ENCODE measurements at regions not wholly inside any gene's neighbourhood (a gene's known extent, or its start where the extent isn't known, plus 50 kb on each side); places are given as distances from the start of the nearest gene placed in this dataset.

DNA sequence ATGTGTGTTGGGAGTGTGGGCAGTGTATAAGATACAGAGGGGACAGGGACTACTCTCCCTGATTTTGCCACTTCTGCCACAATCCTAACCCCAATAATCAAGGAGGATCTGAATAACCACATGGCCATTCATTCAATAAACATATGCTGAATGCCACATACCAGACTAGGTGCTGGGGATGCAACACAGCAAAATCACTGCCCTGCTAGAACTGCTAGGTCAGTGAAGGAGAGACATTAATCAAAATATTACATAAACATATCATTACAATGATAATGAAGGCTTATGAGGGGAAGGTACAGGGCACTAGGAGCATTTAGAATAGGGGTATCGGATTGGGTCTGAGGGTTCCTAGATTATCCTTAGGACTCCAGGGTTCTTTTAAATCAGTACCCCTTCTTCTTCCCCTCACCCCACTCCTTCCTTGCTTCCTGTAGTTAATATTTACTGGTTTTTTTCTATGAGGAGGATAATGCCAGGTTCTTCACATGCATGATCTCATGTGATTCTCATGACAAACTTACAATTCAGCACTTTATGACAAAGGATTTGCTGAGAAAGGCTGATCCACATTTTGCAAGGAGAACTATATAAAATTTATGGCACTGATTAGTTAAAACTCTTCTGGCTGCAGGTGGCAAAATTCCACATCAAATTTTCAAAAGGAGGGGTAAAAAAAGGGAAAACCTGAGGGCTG is 56.4 kb upstream of the PCBP1 start:
- no peaks in the 10 kb centered on the region for H3K4me1 Mint-ChIP-seq
- Histone ChIP-seq H2AFZ (ENCODE audit: insufficient read depth, low read depth, low read length, poor library complexity, severe bottlenecking) (no peak overlapping the region), H3K9ac (ENCODE audit: low read length) (no peak overlapping the region), H3K27ac (ENCODE audit: low read length in 2 of 2) (no peak overlapping the region), H3K4me2 (replicated peaks; ENCODE audit: low read depth, low read length, poor library complexity, severe bottlenecking) (no peak overlapping the region), H3K79me2 (ENCODE audit: control insufficient read depth, insufficient read depth, low read length) (no peaks in the 10 kb centered on the region), H3K4me3 (ENCODE audit: control extremely low read depth in 1 of 5, extremely low read depth in 1 of 5, insufficient read depth in 1 of 5, low read depth in 2 of 5, low read length in 4 of 5) (no peak overlapping the region), H3K36me3 (replicated peaks in 1 of 2; ENCODE audit: control extremely low read depth in 1 of 2, control insufficient read depth in 1 of 2, extremely low read depth in 1 of 2, insufficient read depth in 2 of 2, low read length in 1 of 2) (no peaks in the 10 kb centered on the region), H3K4me1 (ENCODE audit: control insufficient read depth in 2 of 2, insufficient read depth in 2 of 2, low read length in 2 of 2) (no peaks in the 10 kb centered on the region), H3K9me3 (ENCODE audit: control extremely low read depth in 1 of 3, control insufficient read depth in 2 of 3, insufficient read depth in 1 of 3, low read length in 2 of 3) (no peaks in the 10 kb centered on the region), H3K27me3 (replicated peaks in 1 of 4; ENCODE audit: control extremely low read depth in 1 of 4, control insufficient read depth in 3 of 4, insufficient read depth in 4 of 4, low read length in 3 of 4) (no peaks in the 10 kb centered on the region), H4K20me1 (ENCODE audit: control insufficient read depth, insufficient read depth, low read length, poor library complexity, severe bottlenecking) (no peaks in the 10 kb centered on the region)
- H3K4me3 Mint-ChIP-seq: no peak overlapping the region
- no peak overlapping the region for H3K27ac Mint-ChIP-seq
- DNase-seq (no peak), ATAC-seq (ENCODE audit: low read depth) (no peak)
- H3K27me3 Mint-ChIP-seq: no peaks in the 10 kb centered on the region
- intact Hi-C loops (cut with micrococcal nuclease): no loop called here
- H3K9me3 Mint-ChIP-seq (ENCODE audit: insufficient read depth): no peaks in the 10 kb centered on the region
- CTCF ChIA-PET: no interaction called here
- TF ChIP-seq CTCF (IDR thresholded peaks at IDR 0.05) (no peak), EZH2 (IDR thresholded peaks at IDR 0.05; ENCODE audit: borderline replicate concordance, insufficient read depth, low read depth, low read length, poor library complexity, severe bottlenecking) (no peak)
- POLR2A ChIA-PET: no interaction called here
- no CpG with 5 or more reads among the region's 1 CpG for WGBS (ENCODE audit: insufficient coverage)

GRCh38 chr2:70029814-70030409 is 57.4 kb upstream of the PCBP1 start:
- CTCF ChIA-PET: no interaction called here
- H3K4me3 Mint-ChIP-seq: no peak overlapping the region

More at GRCh38 chr2:70029814-70030409, 57.4 kb upstream of the PCBP1 start:
- no peak overlapping the region for H2AFZ ChIP-seq (ENCODE audit: insufficient read depth, low read depth, low read length, poor library complexity, severe bottlenecking)
- ATAC-seq (ENCODE audit: low read depth) (no peak), DNase-seq (no peak)
- no peaks in the 10 kb centered on the region for H3K79me2 ChIP-seq (ENCODE audit: control insufficient read depth, insufficient read depth, low read length)
- Mint-ChIP-seq H3K9me3 (ENCODE audit: insufficient read depth) (no peaks in the 10 kb centered on the region), H3K4me1 (no peaks in the 10 kb centered on the region), H3K27me3 (no peaks in the 10 kb centered on the region), H3K27ac (no peak overlapping the region)
- POLR2A ChIA-PET: no interaction called here
- no peak overlapping the region for H3K4me2 ChIP-seq (replicated peaks; ENCODE audit: low read depth, low read length, poor library complexity, severe bottlenecking)
- intact Hi-C loops (cut with micrococcal nuclease): no loop called here
- no peaks in the 10 kb centered on the region for H3K4me1 ChIP-seq (ENCODE audit: control insufficient read depth in 2 of 2, insufficient read depth in 2 of 2, low read length in 2 of 2)
- H3K36me3 ChIP-seq (replicated peaks in 1 of 2; ENCODE audit: control extremely low read depth in 1 of 2, control insufficient read depth in 1 of 2, extremely low read depth in 1 of 2, insufficient read depth in 2 of 2, low read length in 1 of 2): peaks cover 0 to 4% of the 10 kb centered on the region in 2 experiments
- no peak overlapping the region for H3K4me3 ChIP-seq (ENCODE audit: control extremely low read depth in 1 of 5, extremely low read depth in 1 of 5, insufficient read depth in 1 of 5, low read depth in 2 of 5, low read length in 4 of 5)
- no CpG with 5 or more reads among the region's 3 CpGs for WGBS (ENCODE audit: insufficient coverage)
- TF ChIP-seq CTCF (IDR thresholded peaks at IDR 0.05) (no peak), EZH2 (IDR thresholded peaks at IDR 0.05; ENCODE audit: borderline replicate concordance, insufficient read depth, low read depth, low read length, poor library complexity, severe bottlenecking) (no peak)
- H3K9ac ChIP-seq (ENCODE audit: low read length): no peak overlapping the region
- no peaks in the 10 kb centered on the region for H3K27me3 ChIP-seq (replicated peaks in 1 of 4; ENCODE audit: control extremely low read depth in 1 of 4, control insufficient read depth in 3 of 4, insufficient read depth in 4 of 4, low read length in 3 of 4)
- H3K27ac ChIP-seq (ENCODE audit: low read length in 2 of 2): no peak overlapping the region
- no peaks in the 10 kb centered on the region for H3K9me3 ChIP-seq (ENCODE audit: control extremely low read depth in 1 of 3, control insufficient read depth in 2 of 3, insufficient read depth in 1 of 3, low read length in 2 of 3)
- no peaks in the 10 kb centered on the region for H4K20me1 ChIP-seq (ENCODE audit: control insufficient read depth, insufficient read depth, low read length, poor library complexity, severe bottlenecking)

Data from B cell (primary cell).